GM23338 (cell line): ENCODE measurements at regions not wholly inside any gene's neighbourhood (a gene's known extent, or its start where the extent isn't known, plus 50 kb on each side); places are given as distances from the start of the nearest gene placed in this dataset.

ENCODE experiments used
- EZH2 ChIP-seq: fragments of 200-600 bp; sonication (generic); IDR thresholded peaks from one replicate; pipeline ENCODE4 v1.8.0; 2017; ENCODE audit warnings: antibody characterized with exemption, mild to moderate bottlenecking, low read depth; ENCODE audit not compliant: unreplicated experiment
- JUNB ChIP-seq: IDR thresholded peaks from one replicate; pipeline ENCODE4 v1.6.1; 2016; ENCODE audit warnings: antibody characterized with exemption; ENCODE audit not compliant: unreplicated experiment
- POLR2AphosphoS5 ChIP-seq: IDR thresholded peaks from 2 replicates; pipeline ENCODE4 v1.6.1; 2016; ENCODE audit warnings: antibody characterized with exemption, low read depth
- TF ChIP-seq, protein P1 (sequence below), 2 experiments: fragments of 200-600 bp in 1 of 2; sonication (generic) in 1 of 2; conservative IDR thresholded peaks; 2 replicates each; pipeline versions ENCODE4 v1.5.1 to v1.6.1; 2016 to 2017; ENCODE audit warnings: antibody characterized with exemption in 2 of 2, low read depth in 2 of 2, mild to moderate bottlenecking in 2 of 2, moderate library complexity in 1 of 2
- TF ChIP-seq, protein P2 (sequence below): IDR thresholded peaks from one replicate; pipeline ENCODE4 v1.6.1; 2018; ENCODE audit warnings: antibody characterized with exemption; ENCODE audit not compliant: unreplicated experiment

DNA sequence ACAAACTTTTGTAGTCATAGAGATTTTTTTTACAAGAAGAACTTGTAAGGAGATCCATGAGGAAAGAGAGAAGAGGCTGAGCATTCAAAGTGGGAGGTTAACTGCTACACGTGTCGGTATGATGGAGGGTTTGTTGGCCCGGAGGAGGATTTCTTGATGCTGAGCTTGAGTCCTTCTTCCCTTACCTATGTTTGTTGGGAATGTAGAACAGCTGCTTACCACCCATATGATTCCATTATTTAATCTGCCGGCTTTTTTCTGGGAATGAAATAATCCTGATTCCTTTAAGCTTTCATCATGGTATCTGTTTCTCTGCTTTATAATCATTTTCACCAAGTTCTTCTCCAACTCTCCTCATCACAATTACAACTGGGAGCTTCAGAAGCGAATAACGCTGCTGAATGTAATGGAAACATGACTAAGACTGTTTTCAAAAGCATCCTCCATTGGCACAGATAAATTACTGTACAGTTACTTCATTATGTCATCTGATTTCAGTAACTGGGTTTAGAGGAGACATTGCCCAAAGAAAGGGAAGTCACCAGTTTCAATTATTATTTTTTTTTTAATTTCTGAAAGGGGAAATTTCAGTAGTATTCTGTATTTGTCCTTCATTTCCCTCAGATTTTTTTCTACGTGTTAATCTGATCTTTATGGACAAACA, 420.6 kb downstream of the SPRY1 start:
- TF ChIP-seq, protein P1, sequence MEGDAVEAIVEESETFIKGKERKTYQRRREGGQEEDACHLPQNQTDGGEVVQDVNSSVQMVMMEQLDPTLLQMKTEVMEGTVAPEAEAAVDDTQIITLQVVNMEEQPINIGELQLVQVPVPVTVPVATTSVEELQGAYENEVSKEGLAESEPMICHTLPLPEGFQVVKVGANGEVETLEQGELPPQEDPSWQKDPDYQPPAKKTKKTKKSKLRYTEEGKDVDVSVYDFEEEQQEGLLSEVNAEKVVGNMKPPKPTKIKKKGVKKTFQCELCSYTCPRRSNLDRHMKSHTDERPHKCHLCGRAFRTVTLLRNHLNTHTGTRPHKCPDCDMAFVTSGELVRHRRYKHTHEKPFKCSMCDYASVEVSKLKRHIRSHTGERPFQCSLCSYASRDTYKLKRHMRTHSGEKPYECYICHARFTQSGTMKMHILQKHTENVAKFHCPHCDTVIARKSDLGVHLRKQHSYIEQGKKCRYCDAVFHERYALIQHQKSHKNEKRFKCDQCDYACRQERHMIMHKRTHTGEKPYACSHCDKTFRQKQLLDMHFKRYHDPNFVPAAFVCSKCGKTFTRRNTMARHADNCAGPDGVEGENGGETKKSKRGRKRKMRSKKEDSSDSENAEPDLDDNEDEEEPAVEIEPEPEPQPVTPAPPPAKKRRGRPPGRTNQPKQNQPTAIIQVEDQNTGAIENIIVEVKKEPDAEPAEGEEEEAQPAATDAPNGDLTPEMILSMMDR (conservative IDR thresholded peaks at IDR 0.05; ENCODE audit: low read depth in 2 of 2) = no peak
- TF ChIP-seq POLR2AphosphoS5 (no peak), EZH2 (no peak), JUNB (no peak)
- TF ChIP-seq, protein P2, sequence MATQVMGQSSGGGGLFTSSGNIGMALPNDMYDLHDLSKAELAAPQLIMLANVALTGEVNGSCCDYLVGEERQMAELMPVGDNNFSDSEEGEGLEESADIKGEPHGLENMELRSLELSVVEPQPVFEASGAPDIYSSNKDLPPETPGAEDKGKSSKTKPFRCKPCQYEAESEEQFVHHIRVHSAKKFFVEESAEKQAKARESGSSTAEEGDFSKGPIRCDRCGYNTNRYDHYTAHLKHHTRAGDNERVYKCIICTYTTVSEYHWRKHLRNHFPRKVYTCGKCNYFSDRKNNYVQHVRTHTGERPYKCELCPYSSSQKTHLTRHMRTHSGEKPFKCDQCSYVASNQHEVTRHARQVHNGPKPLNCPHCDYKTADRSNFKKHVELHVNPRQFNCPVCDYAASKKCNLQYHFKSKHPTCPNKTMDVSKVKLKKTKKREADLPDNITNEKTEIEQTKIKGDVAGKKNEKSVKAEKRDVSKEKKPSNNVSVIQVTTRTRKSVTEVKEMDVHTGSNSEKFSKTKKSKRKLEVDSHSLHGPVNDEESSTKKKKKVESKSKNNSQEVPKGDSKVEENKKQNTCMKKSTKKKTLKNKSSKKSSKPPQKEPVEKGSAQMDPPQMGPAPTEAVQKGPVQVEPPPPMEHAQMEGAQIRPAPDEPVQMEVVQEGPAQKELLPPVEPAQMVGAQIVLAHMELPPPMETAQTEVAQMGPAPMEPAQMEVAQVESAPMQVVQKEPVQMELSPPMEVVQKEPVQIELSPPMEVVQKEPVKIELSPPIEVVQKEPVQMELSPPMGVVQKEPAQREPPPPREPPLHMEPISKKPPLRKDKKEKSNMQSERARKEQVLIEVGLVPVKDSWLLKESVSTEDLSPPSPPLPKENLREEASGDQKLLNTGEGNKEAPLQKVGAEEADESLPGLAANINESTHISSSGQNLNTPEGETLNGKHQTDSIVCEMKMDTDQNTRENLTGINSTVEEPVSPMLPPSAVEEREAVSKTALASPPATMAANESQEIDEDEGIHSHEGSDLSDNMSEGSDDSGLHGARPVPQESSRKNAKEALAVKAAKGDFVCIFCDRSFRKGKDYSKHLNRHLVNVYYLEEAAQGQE = no peak
